SK-N-SH (cell line): ENCODE measurements at regions not wholly inside any gene's neighbourhood (a gene's known extent, or its start where the extent isn't known, plus 50 kb on each side); places are given as distances from the start of the nearest gene placed in this dataset.

Experiments used
- CTCF ChIP-seq: fragments of 200-600 bp; sonication (generic); IDR thresholded peaks from 2 replicates; pipeline ENCODE4 v1.6.1; 2017; ENCODE audit warnings: antibody characterized with exemption, mild to moderate bottlenecking, moderate library complexity
- FOXM1 ChIP-seq: IDR thresholded peaks from 2 replicates; pipeline ENCODE4 v1.4.0; 2012; ENCODE audit warnings: low read depth, mild to moderate bottlenecking
- JUND ChIP-seq: IDR thresholded peaks from 2 replicates; pipeline ENCODE4 v1.4.0; 2012
- MAX ChIP-seq: IDR thresholded peaks from 2 replicates; pipeline ENCODE4 v1.4.0; 2012; ENCODE audit warnings: low read depth
- NRF1 ChIP-seq: IDR thresholded peaks from 2 replicates; pipeline ENCODE4 v1.6.1; 2012; ENCODE audit warnings: low read depth, mild to moderate bottlenecking, low read length
- RCOR1 ChIP-seq: fragments of 150-350 bp; IDR thresholded peaks from 2 replicates; pipeline ENCODE4 v1.6.1; 2017; ENCODE audit warnings: antibody characterized with exemption, low read length
- TCF12 ChIP-seq: IDR thresholded peaks from 2 replicates; pipeline ENCODE4 v1.4.0; 2012
- USF2 ChIP-seq: fragments of 150-350 bp; IDR thresholded peaks from 2 replicates; pipeline ENCODE4 v1.6.1; 2017; ENCODE audit warnings: antibody characterized with exemption, low read length, low read depth, borderline replicate concordance

GRCh38 chr11:113562981-113563461, 87.8 kb upstream of the DRD2 start:
- no peak for TF ChIP-seq CTCF
- no peak for TF ChIP-seq MAX
- TF ChIP-seq USF2 = no peak
- no peak for TF ChIP-seq JUND
- TF ChIP-seq FOXM1 = no peak
- TF ChIP-seq TCF12 = no peak
- no peak for TF ChIP-seq RCOR1
- TF ChIP-seq NRF1 = no peak
